OCI-LY7 (cell line): ENCODE measurements at regions not wholly inside any gene's neighbourhood (a gene's known extent, or its start where the extent isn't known, plus 50 kb on each side); places are given as distances from the start of the nearest gene placed in this dataset.

Experiments
- BruUV-seq: library from RNA; stranded (reverse); fragments of 400-500 nt; replicated peaks from 2 replicates; lab custom pipeline; 2021; lab: Mats Ljungman, UMichigan
- CTCF ChIA-PET: fragments of 300-600 bp; sonication (Branson Sonifier 250); formaldehyde crosslinking; loops from one replicate; lab custom pipeline; 2022; ENCODE audit warnings: antibody characterized with exemption; ENCODE audit not compliant: unreplicated experiment; lab: Charles Lee
- POLR2A ChIA-PET: fragments of 300-600 bp; sonication (Branson Sonifier 250); formaldehyde crosslinking; loops from one replicate; lab custom pipeline; 2022; ENCODE audit warnings: antibody characterized with exemption; lab: Charles Lee
- DNase-seq: peaks from one replicate; pipeline ENCODE4 v3.0.0-alpha.2; 2015; ENCODE audit warnings: low spot score
- H2AFZ ChIP-seq: fragments of 200-600 bp; sonication (generic), shearing (Covaris generic); 2 replicates; pipeline ENCODE4 v1.6.1; 2014; ENCODE audit warnings: mild to moderate bottlenecking, antibody characterized with exemption, low read length, moderate library complexity
- H3K27ac ChIP-seq: fragments of 200-600 bp; sonication (generic); 2 replicates; pipeline ENCODE4 v1.5.1; 2014; ENCODE audit warnings: mixed run types, low read depth, mild to moderate bottlenecking, moderate library complexity, low read length, inconsistent platforms; ENCODE audit not compliant: poor library complexity, severe bottlenecking
- H3K36me3 ChIP-seq: fragments of 200-600 bp; sonication (generic); 2 replicates; pipeline ENCODE4 v1.6.1; 2014; ENCODE audit warnings: mild to moderate bottlenecking, antibody characterized with exemption, low read length, moderate library complexity, mixed read lengths; ENCODE audit not compliant: insufficient read depth
- H3K4me1 ChIP-seq: fragments of 200-600 bp; sonication (generic); 2 replicates; pipeline ENCODE4 v1.5.1; 2014; ENCODE audit warnings: mild to moderate bottlenecking, low read length; ENCODE audit not compliant: insufficient read depth, poor library complexity, severe bottlenecking
- H3K4me2 ChIP-seq: fragments of 200-600 bp; sonication (generic); 2 replicates; pipeline ENCODE4 v1.6.1; 2014; ENCODE audit warnings: mild to moderate bottlenecking, low read length
- H3K4me3 ChIP-seq: fragments of 200-600 bp; sonication (generic); 2 replicates; pipeline ENCODE4 v1.5.1; 2014; ENCODE audit warnings: mild to moderate bottlenecking, low read depth, low read length; ENCODE audit not compliant: poor library complexity, severe bottlenecking
- H3K79me2 ChIP-seq: fragments of 200-600 bp; sonication (generic); 2 replicates; pipeline ENCODE4 v1.6.1; 2016; ENCODE audit warnings: low read depth, mild to moderate bottlenecking, low read length, moderate library complexity, mixed read lengths; ENCODE audit not compliant: insufficient read depth
- H3K9me2 ChIP-seq: fragments of 200-600 bp; sonication (generic); 2 replicates; pipeline ENCODE4 v1.6.1; 2016; ENCODE audit warnings: mild to moderate bottlenecking, low read length, mixed read lengths; ENCODE audit not compliant: insufficient read depth
- H3K9me3 ChIP-seq: fragments of 200-600 bp; sonication (generic); 2 replicates; pipeline ENCODE4 v1.6.1; 2014; ENCODE audit warnings: mild to moderate bottlenecking, mixed run types, low read length, mixed read lengths
- H4K20me1 ChIP-seq: fragments of 200-600 bp; sonication (generic); 2 replicates; pipeline ENCODE4 v1.6.1; 2014; ENCODE audit warnings: mild to moderate bottlenecking, antibody characterized with exemption, low read length, moderate library complexity, mixed read lengths; ENCODE audit not compliant: insufficient read depth
- EZH2phosphoT487 ChIP-seq: fragments of 200-600 bp; sonication (generic); IDR thresholded peaks from 2 replicates; pipeline ENCODE4 v1.6.1; 2018; ENCODE audit warnings: low read depth, borderline replicate concordance, mild to moderate bottlenecking, mixed run types, antibody characterized with exemption, low read length, moderate library complexity, mixed read lengths
- intact Hi-C: fragments of 100-400 bp; cut with micrococcal nuclease; formaldehyde crosslinking; loops from one replicate; pipeline ENCODE4 v1.10.0; 2022; ENCODE audit not compliant: unreplicated experiment
- TF ChIP-seq, protein P1 (sequence below): fragments of 200-600 bp; sonication (generic); conservative IDR thresholded peaks from 2 replicates; pipeline ENCODE4 v1.5.1; 2014; ENCODE audit warnings: mild to moderate bottlenecking, antibody characterized with exemption, low read length, moderate library complexity, mixed read lengths

DNA sequence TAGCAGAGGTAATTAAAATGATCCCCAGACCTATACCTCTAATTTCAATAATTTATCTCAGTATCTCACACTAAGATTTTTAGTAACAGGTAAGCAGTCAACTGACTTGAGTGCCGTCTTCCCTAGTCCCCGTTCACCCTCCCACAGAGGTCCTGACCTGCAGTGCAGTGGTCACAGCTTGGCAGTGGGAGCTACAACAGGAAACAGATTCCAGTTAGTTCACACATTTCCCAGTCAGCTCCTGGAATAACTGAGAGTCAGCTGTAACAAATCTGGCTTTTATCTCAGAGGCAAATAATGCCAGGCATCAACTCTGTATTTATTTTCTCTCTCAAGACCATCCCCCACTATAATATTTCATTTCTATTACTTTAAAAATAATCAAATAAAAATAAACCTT, 308.2 kb downstream of the ATP23 start:
- Histone ChIP-seq H3K4me2 (no peak overlapping the region), H3K4me3 (no peak overlapping the region), H3K36me3 (no peaks in the 10 kb centered on the region), H2AFZ (no peak overlapping the region), H3K4me1 (no peaks in the 10 kb centered on the region), H3K9me2 (no peaks in the 10 kb centered on the region), H4K20me1 (no peaks in the 10 kb centered on the region), H3K27ac (no peak overlapping the region), H3K9me3 (no peaks in the 10 kb centered on the region), H3K79me2 (no peaks in the 10 kb centered on the region)
- no TSS peak for BruUV-seq
- ChIA-PET CTCF (interaction anchor here (0.6 kb wide), 1 partner anchor 396 kb away, joined by 5 read pairs; no protein-coding TSS in a partner anchor), POLR2A (no interaction called here)
- TF ChIP-seq, protein P1, sequence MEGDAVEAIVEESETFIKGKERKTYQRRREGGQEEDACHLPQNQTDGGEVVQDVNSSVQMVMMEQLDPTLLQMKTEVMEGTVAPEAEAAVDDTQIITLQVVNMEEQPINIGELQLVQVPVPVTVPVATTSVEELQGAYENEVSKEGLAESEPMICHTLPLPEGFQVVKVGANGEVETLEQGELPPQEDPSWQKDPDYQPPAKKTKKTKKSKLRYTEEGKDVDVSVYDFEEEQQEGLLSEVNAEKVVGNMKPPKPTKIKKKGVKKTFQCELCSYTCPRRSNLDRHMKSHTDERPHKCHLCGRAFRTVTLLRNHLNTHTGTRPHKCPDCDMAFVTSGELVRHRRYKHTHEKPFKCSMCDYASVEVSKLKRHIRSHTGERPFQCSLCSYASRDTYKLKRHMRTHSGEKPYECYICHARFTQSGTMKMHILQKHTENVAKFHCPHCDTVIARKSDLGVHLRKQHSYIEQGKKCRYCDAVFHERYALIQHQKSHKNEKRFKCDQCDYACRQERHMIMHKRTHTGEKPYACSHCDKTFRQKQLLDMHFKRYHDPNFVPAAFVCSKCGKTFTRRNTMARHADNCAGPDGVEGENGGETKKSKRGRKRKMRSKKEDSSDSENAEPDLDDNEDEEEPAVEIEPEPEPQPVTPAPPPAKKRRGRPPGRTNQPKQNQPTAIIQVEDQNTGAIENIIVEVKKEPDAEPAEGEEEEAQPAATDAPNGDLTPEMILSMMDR: no peak
- TF ChIP-seq EZH2phosphoT487: no peak
- DNase-seq: no peak
- intact Hi-C loops: no loop called here

DNA sequence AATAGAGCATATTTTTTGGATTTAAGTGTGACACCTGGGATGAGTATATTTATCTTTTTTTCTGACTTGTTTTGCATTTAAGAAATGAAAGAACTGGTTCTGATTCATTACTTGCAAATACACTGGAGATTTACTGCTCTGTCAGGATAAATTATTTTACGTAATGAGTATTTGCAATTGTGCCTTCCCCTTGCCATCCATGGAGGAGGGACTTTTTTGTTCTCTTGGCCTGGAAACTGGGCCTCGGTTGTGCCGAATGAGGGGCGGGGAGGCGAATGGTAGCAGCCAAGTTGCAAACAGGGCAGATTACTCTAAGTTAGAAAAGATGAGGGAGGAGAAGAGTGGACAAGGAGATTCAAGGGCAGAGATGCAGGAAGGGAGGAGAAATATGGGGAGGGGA, 308.7 kb downstream of the ATP23 start:
- BruUV-seq: no TSS peak
- DNase-seq: no peak
- CTCF ChIA-PET: interaction anchor here (0.6 kb wide), 1 partner anchor 395 kb away, joined by 5 read pairs; no protein-coding TSS in a partner anchor
- intact Hi-C loops: no loop called here
- H3K4me1 ChIP-seq: no peaks in the 10 kb centered on the region
- no peak overlapping the region for H3K4me3 ChIP-seq
- POLR2A ChIA-PET: no interaction called here
- TF ChIP-seq, protein P1: no peak
- no peak for TF ChIP-seq EZH2phosphoT487
- H4K20me1 ChIP-seq: no peaks in the 10 kb centered on the region
- no peaks in the 10 kb centered on the region for H3K9me3 ChIP-seq
- H3K79me2 ChIP-seq: no peaks in the 10 kb centered on the region
- H3K4me2 ChIP-seq: no peak overlapping the region
- no peaks in the 10 kb centered on the region for H3K9me2 ChIP-seq
- no peak overlapping the region for H2AFZ ChIP-seq
- no peaks in the 10 kb centered on the region for H3K36me3 ChIP-seq
- no peak overlapping the region for H3K27ac ChIP-seq

DNA sequence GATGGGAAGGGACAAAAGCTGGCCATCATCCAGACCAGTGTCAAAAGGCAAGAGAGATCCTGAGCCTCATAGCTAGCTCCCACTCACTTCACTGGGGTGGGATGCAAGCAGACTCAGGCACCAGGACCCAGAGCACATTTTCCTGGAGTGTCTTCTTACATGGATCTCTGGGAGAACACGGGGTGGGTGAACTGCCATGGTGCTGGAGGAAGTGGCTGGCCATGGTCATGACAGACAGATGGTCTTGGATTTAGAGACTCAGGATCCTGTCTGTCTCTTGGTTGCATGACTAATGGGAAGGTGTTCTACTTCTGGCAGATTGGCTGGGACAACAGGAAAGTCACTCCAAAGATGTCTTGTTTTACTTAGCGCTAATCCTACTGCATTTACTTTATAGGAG, 311.5 kb downstream of the ATP23 start:
- Histone ChIP-seq H3K4me1 (no peaks in the 10 kb centered on the region), H3K27ac (no peak overlapping the region), H3K4me3 (no peak overlapping the region), H3K4me2 (no peak overlapping the region), H4K20me1 (no peaks in the 10 kb centered on the region), H3K79me2 (no peaks in the 10 kb centered on the region), H3K9me3 (no peaks in the 10 kb centered on the region), H3K9me2 (no peaks in the 10 kb centered on the region), H2AFZ (no peak overlapping the region), H3K36me3 (no peaks in the 10 kb centered on the region)
- ChIA-PET POLR2A (no interaction called here), CTCF (no interaction called here)
- TF ChIP-seq, protein P1: no peak
- no peak for TF ChIP-seq EZH2phosphoT487
- BruUV-seq: no TSS peak
- DNase-seq: no peak
- intact Hi-C loops: no loop called here
